Stimulated activated CD8-positive, alpha-beta memory T cell treated with anti-CD3 and anti-CD28 coated beads, Interleukin-2, amount 100 ng/mL, for 48 hours (primary cell): ENCODE measurements at regions not wholly inside any gene's neighbourhood (a gene's known extent, or its start where the extent isn't known, plus 50 kb on each side); places are given as distances from the start of the nearest gene placed in this dataset.
"Not testable (repeated sequence)": the region's sequence is repeated elsewhere in the genome, so short reads cannot be mapped to it uniquely, and the experiment has no call there.

Experiments
- DNase-seq, 2 donors: peaks; one replicate each; pipeline ENCODE4 v3.0.0-alpha.2; 2020; ENCODE audit warnings: low read depth in 2 of 2

GRCh38 chr12:73210548-73211204 lies 938.5 kb downstream of the TRHDE start:
- no peak for DNase-seq

DNA sequence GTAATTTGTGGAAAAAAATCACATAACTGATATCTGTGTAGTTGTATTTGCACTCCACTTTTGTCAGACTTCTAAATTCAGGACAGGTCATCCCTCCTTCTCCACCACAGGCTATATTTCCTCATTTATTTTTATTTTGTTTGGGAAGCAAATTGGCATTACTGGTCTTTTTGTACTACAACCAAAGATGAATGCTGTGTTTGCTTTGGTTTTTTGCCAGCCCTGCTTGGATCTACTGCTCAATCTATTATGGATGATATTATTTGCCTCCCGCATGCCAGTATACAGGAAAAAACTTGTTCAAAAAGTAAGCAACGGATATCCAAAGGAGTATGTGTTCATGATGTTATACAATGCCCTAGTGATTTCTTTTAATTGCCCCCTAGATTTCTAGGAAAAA lies 948.8 kb downstream of the TRHDE start:
- DNase-seq = no peak

GRCh38 chr12:73221398-73221797 lies 949.2 kb downstream of the TRHDE start:
- DNase-seq = no peak

GRCh38 chr12:73221836-73222235 lies 949.7 kb downstream of the TRHDE start:
- no peak for DNase-seq

- no peak for DNase-seq
These were observed 953.3 kb downstream of the TRHDE start for GRCh38 chr12:73225371-73225937.

DNA sequence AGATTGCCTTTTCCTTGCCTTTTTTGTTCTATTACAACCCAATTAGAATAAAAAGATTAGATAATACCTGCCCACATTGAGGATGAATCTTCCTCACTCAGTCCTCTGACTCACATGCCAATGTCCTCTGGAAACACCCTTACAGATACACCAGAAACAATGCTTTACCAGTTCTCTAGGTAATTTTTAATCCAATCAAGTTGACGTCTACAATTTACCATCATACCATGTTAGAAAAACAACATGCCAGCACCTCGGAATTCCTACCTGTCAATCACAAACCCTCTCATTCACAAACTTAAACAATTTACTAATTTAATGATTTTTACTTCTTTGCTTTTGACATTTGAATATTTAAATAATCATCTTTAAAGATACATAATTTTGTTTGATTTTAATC lies 953.8 kb downstream of the TRHDE start:
- DNase-seq = no peak

DNA sequence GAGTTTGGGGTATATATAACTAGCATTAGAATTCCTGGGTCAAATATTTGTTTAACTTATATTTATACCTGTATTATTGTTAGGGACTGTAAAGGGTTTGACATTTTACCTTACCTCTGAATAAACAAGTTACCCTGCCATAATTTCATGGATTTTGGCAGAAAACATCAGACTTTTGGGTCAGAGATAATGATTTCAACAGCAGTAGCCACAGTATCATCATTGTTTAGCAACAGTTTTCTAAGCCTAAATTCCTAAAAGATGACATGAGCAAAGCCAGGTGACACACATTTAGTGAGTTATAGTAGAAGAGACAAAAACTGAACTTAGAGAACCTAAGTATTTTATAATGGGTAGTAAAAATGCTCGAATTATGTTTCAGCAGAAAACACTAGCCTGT lies 954.4 kb downstream of the TRHDE start:
- DNase-seq = no peak

DNA sequence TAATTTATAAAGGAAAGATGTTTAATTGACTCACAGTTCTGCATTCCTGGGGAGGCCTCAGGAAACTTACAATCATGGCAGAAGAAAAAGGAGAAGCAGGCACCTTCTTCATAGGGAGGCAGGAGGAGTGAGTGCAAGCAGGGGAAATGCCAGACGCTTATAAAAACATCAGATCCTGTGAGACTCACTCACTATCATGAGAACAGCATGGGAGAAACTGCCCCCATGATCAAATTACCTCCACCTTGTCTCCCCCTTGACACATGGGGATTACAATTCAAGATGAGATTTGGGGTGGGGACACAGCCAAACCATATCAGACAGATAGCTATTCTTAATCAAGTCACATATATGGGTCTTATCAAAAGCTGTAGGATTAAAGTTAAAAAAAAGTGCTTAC lies 956.7 kb downstream of the TRHDE start:
- DNase-seq = not testable (repeated sequence)

DNA sequence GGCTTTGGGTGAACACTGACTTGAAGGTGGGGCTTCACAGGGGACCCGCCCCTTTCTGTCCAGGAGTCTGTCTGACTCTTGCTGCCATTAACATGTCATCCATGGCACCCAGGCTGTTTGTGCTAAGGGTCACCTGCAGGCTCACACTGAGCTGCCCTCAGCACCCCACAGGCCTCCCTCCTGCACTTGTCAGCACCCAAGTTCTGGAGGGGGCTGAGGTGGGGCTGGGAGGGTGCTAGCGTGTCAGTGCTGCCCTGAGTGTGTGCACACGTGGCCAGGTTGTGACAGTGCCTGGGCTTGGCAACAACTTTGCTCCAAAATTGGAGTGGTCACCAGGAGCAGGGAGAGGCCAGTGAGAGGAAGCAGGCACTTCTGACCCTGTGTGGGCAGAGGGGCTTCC lies 963.2 kb downstream of the TRHDE start:
- DNase-seq = no peak

DNA sequence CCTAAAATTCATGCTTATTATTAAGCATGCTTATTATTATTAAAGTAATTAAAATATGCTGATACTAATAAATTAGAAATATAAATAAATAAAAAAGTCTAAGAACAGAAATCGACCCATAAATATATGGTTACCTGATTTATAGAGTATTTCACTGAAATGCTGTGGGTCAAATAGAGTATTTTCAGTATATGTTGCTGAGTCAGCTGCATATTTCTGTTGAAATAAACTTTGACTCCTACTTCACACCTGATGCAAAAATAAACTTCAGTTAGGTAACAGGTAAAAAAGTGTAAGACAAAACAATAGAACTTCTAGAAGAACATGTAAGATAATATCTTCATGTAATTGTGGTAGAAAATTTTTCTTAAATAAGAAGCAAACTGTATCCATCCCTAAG lies 967.9 kb downstream of the TRHDE start:
- no peak for DNase-seq

DNA sequence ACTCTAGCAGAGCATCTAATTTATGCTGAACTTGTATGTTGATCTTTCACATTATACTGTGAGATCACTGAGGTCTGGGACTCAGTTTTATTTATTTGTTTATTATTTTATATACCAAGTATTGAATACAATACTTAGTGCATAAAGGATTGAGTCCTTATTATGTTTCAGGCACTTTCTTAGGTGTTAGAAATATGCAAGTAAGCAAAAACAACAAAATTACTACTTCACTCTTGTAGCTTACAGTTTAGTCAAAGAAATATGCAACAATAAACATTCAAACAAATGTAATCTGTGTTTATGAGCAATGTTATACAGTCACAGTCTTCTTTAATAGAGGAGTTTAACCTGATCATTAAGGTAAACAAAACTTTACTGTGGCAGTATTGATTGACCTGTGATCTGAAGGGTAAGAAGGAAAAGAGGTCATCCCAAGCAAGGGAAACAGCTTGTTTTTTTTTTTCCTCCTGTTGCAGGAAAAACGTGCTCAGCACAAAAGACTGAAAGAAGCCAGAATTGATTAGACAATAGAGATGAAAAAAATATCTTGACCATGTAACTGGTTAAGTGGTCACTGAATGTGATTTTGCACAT lies 990.7 kb downstream of the TRHDE start:
- no peak for DNase-seq

DNA sequence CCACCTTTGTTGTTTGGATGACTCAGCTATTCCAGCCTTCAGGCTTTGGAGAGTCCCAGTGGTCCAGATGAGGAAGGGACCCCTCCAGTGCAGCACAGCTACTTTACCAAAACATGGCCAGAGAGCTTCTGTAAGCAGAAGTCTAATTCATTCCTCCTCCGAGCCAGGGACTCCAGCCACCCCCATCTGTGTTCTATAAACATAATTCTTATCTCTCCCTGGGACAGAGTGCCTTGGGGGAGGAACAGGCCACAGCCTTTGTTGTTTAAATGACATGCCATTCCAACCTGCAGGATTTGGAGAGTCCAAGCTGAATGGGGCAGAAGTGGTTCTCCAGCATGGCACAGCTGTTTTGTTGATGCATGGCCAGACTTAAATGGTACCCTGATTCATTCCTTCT lies 994.0 kb downstream of the TRHDE start:
- no peak for DNase-seq

GRCh38 chr12:73274976-73275375 lies 1002.8 kb downstream of the TRHDE start:
- DNase-seq = no peak

- no peak for DNase-seq
These were observed 1005.8 kb downstream of the TRHDE start for GRCh38 chr12:73277971-73278370.

- DNase-seq = no peak
These were observed 1029.4 kb downstream of the TRHDE start for GRCh38 chr12:73301530-73301929.

DNA sequence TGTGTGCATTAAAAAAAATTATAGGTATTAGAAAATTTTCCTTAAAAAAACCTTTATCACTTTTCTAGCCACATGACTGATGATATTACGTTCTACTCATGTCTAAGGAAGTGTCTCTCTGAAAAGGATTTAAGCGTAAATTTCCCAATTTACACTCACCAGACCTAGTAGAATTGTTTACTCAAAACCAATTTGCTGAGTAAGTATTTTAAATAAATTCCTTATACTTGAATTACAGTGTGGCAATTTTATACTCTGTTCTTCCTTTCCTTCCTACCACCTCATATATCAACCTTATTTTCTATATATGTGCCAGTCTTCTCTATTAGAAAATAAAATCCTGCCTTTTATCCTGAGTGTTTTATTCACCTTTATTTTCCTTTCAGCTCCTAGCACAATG lies 1035.1 kb downstream of the TRHDE start:
- no peak for DNase-seq

DNA sequence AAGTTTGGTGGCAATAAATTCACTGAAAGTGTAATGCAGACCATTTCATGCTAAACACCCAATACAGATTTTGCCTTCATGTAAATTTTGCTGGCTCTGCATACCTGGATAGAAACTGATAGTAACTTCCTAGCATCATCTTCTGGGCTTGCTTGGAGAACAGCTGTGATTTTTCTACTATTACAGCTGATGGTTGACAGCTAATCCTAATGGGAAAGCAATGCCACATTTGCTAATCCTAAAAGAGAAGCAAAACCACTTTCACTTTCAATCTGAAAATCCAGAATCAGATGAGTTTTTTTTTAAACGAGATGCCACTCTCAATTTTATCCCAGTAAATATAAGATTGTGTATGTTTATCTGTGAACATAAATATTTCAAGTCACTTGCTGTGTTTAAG lies 1035.9 kb downstream of the TRHDE start:
- no peak for DNase-seq

DNA sequence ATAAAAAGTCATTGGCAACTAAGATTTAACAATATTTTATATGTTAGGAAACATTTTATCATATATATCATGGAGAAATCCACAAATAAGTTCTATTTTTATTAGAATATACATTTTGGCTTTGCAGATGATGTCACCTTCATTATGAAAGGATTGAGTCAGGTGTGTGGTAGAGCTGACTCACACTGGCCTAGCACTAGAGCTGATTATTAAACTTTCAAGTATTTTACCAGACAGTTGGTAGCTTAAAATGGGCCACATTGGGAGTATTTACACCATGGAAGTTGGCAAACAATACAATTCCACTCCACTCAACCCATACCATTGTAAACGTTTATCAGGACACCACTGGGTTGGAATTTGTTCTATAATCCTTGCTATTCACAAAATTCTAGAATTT lies 1036.6 kb downstream of the TRHDE start:
- no peak for DNase-seq

DNA sequence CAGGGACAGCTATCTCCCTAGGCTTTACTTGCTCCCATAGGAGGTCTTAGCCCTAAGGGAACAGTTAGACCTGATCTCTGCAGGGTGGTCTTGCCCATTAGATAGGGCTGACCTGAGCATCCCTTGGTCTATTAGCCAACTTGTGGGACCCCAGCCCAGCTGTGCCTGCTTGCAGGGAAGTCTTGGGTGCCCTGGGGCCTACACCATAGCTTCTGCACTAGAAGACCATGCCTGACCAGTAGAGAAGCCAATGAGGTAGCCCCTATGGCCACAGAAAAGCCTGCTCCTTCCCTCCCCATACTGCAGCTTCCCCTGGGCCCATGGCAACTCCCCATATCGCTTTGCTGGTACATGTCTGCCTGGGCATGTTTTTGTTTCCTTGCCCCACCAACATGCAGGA lies 1049.1 kb downstream of the TRHDE start:
- no peak for DNase-seq

- DNase-seq = no peak
These were observed 1049.6 kb downstream of the TRHDE start for GRCh38 chr12:73321776-73322175.

GRCh38 chr12:73330584-73331351 lies 1058.6 kb downstream of the TRHDE start:
- DNase-seq = no peak

DNA sequence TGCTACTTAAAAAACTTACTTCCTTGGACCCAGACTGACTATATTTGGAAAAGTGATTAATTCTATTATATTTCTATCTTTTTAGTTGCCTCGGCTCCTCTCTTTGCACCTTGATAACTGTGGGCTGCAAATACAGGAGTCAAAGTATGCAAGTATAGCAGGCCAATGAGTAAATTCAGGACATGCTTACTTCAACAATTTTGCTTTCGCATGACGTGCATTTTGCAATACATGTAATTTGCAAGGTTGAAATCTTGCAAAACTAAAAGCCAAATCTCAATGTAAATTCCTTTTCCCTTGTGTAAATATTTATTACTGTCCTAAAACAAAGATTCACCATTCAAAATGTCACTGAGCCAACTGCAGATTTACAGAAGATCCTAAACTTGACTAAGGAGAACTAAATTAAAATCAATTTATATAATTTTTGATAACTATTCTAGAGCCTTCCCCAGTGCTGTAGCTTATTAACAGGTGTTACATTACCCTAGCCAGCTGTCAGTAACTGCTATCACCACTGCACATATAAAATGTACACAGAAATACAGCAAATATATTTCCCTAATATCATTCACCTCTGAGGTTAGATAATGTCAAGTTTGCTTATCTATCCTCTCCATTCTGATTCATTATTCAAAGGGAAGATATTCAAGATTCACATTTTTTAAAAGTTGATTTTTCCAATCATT lies 1069.5 kb downstream of the TRHDE start:
- DNase-seq = no peak
